Right lobe of liver (tissue), 6 donors: ENCODE measurements at regions not wholly inside any gene's neighbourhood (a gene's known extent, or its start where the extent isn't known, plus 50 kb on each side); places are given as distances from the start of the nearest gene placed in this dataset.

Source experiments
- ATAC-seq, 4 donors: fragments of 200-7000 bp; cut with Tn5 transposase; one replicate each; pipeline ENCODE4 v1.9.1; 2020; ENCODE audit warnings: mild to moderate bottlenecking in 4 of 4, moderate library complexity in 4 of 4
- DNase-seq, 3 donors: peaks; one replicate each; pipeline ENCODE4 v3.0.0-alpha.2; 2020
- H3K27ac ChIP-seq, 3 donors: fragments of 200-600 bp; one replicate each; pipeline ENCODE4 v1.8.0; 2022
- H3K27me3 ChIP-seq, 2 donors: fragments of 200-600 bp; one replicate each; pipeline ENCODE4 v1.8.0; 2022
- H3K36me3 ChIP-seq, 4 donors: fragments of 200-600 bp; sonication (generic) in 1 of 4; one replicate each; pipeline versions ENCODE4 v1.5.1 to v1.8.0; 2017 to 2022; ENCODE audit warnings: control low read depth in 1 of 4
- H3K4me1 ChIP-seq, 4 donors: fragments of 200-600 bp; sonication (generic) in 1 of 4; one replicate each; pipeline versions ENCODE4 v1.5.1 to v1.8.0; 2017 to 2022; ENCODE audit warnings: control low read depth in 1 of 4
- H3K4me3 ChIP-seq, 3 donors: fragments of 200-600 bp; one replicate each; pipeline ENCODE4 v1.8.0; 2022
- H3K9me3 ChIP-seq, 4 donors: fragments of 200-600 bp; sonication (generic) in 1 of 4; one replicate each; pipeline versions ENCODE4 v1.5.1 to v1.8.0; 2017 to 2022; ENCODE audit warnings: control low read depth in 1 of 4
- POLR2A ChIP-seq: fragments of 450-650 bp; IDR thresholded peaks from one replicate; pipeline ENCODE4 v1.6.1; 2017; ENCODE audit warnings: antibody characterized with exemption, mild to moderate bottlenecking
- whole genome bisulfite sequencing: methylation state at CpG from one replicate; pipeline ENCODE4 v1.1.6; 2018; ENCODE audit warnings: low coverage, low lambda C conversion rate; ENCODE audit not compliant: insufficient coverage; ENCODE audit errors: missing lambda C conversion rate; 5-methylcytosine and 5-hydroxymethylcytosine counted together
- intact Hi-C, 2 donors: fragments of 100-400 bp; cut with DNase I; formaldehyde crosslinking; loops; one replicate each; pipeline versions ENCODE4 v1.11.2 to v1.14.1; 2022
- TF ChIP-seq, protein P1 (sequence below), 4 donors: fragments of 200-600 bp in 3 of 4; fragments of 450-650 bp in 1 of 4; IDR thresholded peaks; one replicate each; pipeline versions ENCODE4 v1.5.1 to v1.8.0; 2016 to 2022; ENCODE audit warnings: antibody characterized with exemption in 4 of 4, mild to moderate bottlenecking in 2 of 4
- donor health status: DM: no; HTN: yes; CAD: no.
- donor health status: DM: no; HTN: no; CAD: no.
- donor health status: DM: no; HTN: no; CAD: no.
- donor health status: DM: no; HTN: yes; CAD: no.
- donor health status: DM: no; HTN: yes; CAD: no.

DNA sequence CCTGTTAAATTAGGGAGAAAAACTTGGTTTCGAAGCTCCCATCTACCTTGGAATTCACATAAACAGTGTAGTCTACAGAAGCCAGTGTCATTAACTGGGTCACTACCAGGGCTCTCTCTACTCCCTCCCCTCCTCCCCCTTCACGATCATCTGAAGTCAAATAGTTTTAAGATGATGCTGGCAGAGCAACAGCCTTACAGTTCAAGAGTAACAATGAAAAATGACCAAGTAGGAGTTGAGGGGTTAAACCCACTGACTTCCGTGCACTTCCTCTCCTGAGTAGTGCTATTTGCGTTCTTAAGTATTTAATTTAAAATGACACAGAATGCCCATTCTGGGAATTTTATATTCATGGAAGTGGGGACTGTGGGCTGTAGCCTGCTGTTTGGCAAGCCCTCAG is 236.9 kb downstream of the SIPA1L2 start:
- TF ChIP-seq, protein P1, sequence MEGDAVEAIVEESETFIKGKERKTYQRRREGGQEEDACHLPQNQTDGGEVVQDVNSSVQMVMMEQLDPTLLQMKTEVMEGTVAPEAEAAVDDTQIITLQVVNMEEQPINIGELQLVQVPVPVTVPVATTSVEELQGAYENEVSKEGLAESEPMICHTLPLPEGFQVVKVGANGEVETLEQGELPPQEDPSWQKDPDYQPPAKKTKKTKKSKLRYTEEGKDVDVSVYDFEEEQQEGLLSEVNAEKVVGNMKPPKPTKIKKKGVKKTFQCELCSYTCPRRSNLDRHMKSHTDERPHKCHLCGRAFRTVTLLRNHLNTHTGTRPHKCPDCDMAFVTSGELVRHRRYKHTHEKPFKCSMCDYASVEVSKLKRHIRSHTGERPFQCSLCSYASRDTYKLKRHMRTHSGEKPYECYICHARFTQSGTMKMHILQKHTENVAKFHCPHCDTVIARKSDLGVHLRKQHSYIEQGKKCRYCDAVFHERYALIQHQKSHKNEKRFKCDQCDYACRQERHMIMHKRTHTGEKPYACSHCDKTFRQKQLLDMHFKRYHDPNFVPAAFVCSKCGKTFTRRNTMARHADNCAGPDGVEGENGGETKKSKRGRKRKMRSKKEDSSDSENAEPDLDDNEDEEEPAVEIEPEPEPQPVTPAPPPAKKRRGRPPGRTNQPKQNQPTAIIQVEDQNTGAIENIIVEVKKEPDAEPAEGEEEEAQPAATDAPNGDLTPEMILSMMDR (IDR thresholded peaks at IDR 0.05) = no peak
- TF ChIP-seq POLR2A = no peak
- no peak overlapping the region for H3K27ac ChIP-seq
- H3K36me3 ChIP-seq = peaks cover 0 to under 1% (median 0%) of the 10 kb centered on the region in 4 donors
- intact Hi-C loops = no loop called here
- no peak overlapping the region for H3K4me3 ChIP-seq
- ATAC-seq = no peak
- no peak for DNase-seq
- H3K27me3 ChIP-seq = no peaks in the 10 kb centered on the region
- H3K4me1 ChIP-seq = no peaks in the 10 kb centered on the region
- no peaks in the 10 kb centered on the region for H3K9me3 ChIP-seq
- 54% methylated on average over 4 of the region's 4 CpGs for WGBS

- no peak for TF ChIP-seq POLR2A
- TF ChIP-seq, protein P1 (IDR thresholded peaks at IDR 0.05) = no peak
- Histone ChIP-seq H3K27ac (no peak overlapping the region), H3K27me3 (no peaks in the 10 kb centered on the region), H3K4me1 (no peaks in the 10 kb centered on the region), H3K4me3 (no peak overlapping the region), H3K9me3 (no peaks in the 10 kb centered on the region), H3K36me3 (no peaks in the 10 kb centered on the region)
- intact Hi-C loops = no loop called here
- ATAC-seq = no peak
- DNase-seq = no peak
- WGBS = 74% methylated on average over 3 of the region's 3 CpGs
These were observed 239.3 kb downstream of the SIPA1L2 start for GRCh38 chr1:232390590-232390989.

DNA sequence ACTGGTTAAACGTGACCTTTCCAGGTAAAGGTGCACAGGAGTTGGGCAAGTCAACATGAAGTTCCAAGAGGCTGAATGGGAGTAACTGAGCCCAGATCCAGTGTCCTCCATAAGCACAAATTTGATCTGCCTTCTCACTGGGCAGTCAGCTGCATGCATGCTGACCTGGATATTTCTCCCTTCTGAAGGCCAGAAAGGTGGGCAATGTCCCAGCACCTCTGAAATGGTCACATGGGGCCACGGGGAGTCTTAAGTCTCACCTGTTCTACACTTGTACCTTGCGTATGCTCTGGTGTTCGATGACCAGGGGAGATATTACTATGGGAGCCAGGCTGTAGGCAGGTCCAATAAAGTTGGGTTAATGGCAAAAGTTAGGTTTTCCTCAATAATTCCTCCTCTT is 240.2 kb downstream of the SIPA1L2 start:
- TF ChIP-seq POLR2A = no peak
- TF ChIP-seq, protein P1 (IDR thresholded peaks at IDR 0.05) = no peak
- DNase-seq = no peak
- H3K9me3 ChIP-seq = no peaks in the 10 kb centered on the region
- no peak overlapping the region for H3K4me3 ChIP-seq
- no peaks in the 10 kb centered on the region for H3K36me3 ChIP-seq
- no peaks in the 10 kb centered on the region for H3K27me3 ChIP-seq
- no peak for ATAC-seq
- H3K27ac ChIP-seq = no peak overlapping the region
- WGBS = 78% methylated on average over 3 of the region's 4 CpGs
- no peaks in the 10 kb centered on the region for H3K4me1 ChIP-seq
- intact Hi-C loops = no loop called here

GRCh38 chr1:232388363-232388762 is 241.6 kb downstream of the SIPA1L2 start:
- 59% methylated on average over 3 of the region's 3 CpGs for WGBS
- no peak for TF ChIP-seq POLR2A
- TF ChIP-seq, protein P1 (IDR thresholded peaks at IDR 0.05) = no peak

More at GRCh38 chr1:232388363-232388762, 241.6 kb downstream of the SIPA1L2 start:
- intact Hi-C loops = no loop called here
- no peaks in the 10 kb centered on the region for H3K4me1 ChIP-seq
- no peaks in the 10 kb centered on the region for H3K27me3 ChIP-seq
- no peaks in the 10 kb centered on the region for H3K9me3 ChIP-seq
- no peaks in the 10 kb centered on the region for H3K36me3 ChIP-seq
- ATAC-seq = no peak
- no peak overlapping the region for H3K4me3 ChIP-seq
- H3K27ac ChIP-seq = no peak overlapping the region
- no peak for DNase-seq
